OCI-M2 (cell line): ENCODE measurements at regions not wholly inside any gene's neighbourhood (a gene's known extent, or its start where the extent isn't known, plus 50 kb on each side); places are given as distances from the start of the nearest gene placed in this dataset.
"Not testable (repeated sequence)": the region's sequence is repeated elsewhere in the genome, so short reads cannot be mapped to it uniquely, and the experiment has no call there.

Source experiments
- DNase-seq: peaks from one replicate; lab custom pipeline; 2025; ENCODE audit not compliant: unreplicated experiment; lab: John Stamatoyannopoulos, UW

- DNase-seq: no peak
Observed at GRCh38 chr3:115385774-115386730, 237.3 kb upstream of the GAP43 start.

GRCh38 chr3:115388166-115388565 lies 235.1 kb upstream of the GAP43 start:
- no peak for DNase-seq

- no peak for DNase-seq
Observed at GRCh38 chr3:115388811-115389210, 234.5 kb upstream of the GAP43 start.

- DNase-seq: no peak
Observed at GRCh38 chr3:115396801-115397200, 226.5 kb upstream of the GAP43 start.

GRCh38 chr3:115397433-115397832 lies 225.9 kb upstream of the GAP43 start:
- DNase-seq: no peak

GRCh38 chr3:115398506-115398905 lies 224.8 kb upstream of the GAP43 start:
- no peak for DNase-seq

GRCh38 chr3:115399750-115400149 lies 223.6 kb upstream of the GAP43 start:
- no peak for DNase-seq

GRCh38 chr3:115401298-115401697 lies 222.0 kb upstream of the GAP43 start:
- no peak for DNase-seq

GRCh38 chr3:115401851-115402501 lies 221.3 kb upstream of the GAP43 start:
- DNase-seq: no peak

GRCh38 chr3:115402651-115403050 lies 220.7 kb upstream of the GAP43 start:
- no peak for DNase-seq

- no peak for DNase-seq
Observed at GRCh38 chr3:115403786-115404185, 219.5 kb upstream of the GAP43 start.

GRCh38 chr3:115409596-115409995 lies 213.7 kb upstream of the GAP43 start:
- no peak for DNase-seq

- DNase-seq: not testable (repeated sequence)
Observed at GRCh38 chr3:115414610-115415009, 208.7 kb upstream of the GAP43 start.

GRCh38 chr3:115415246-115415996 lies 207.9 kb upstream of the GAP43 start:
- DNase-seq: no peak

GRCh38 chr3:115418583-115418982 lies 204.7 kb upstream of the GAP43 start:
- no peak for DNase-seq

- DNase-seq: no peak
Observed at GRCh38 chr3:115420086-115420485, 203.2 kb upstream of the GAP43 start.

- DNase-seq: no peak
Observed at GRCh38 chr3:115423170-115423569, 200.1 kb upstream of the GAP43 start.

GRCh38 chr3:115428841-115429240 lies 194.5 kb upstream of the GAP43 start:
- no peak for DNase-seq

GRCh38 chr3:115436767-115437301 lies 186.5 kb upstream of the GAP43 start:
- DNase-seq: no peak

- no peak for DNase-seq
Observed at GRCh38 chr3:115438799-115439198, 184.5 kb upstream of the GAP43 start.

GRCh38 chr3:115445559-115445958 lies 177.8 kb upstream of the GAP43 start:
- DNase-seq: no peak
